GM18502 (cell line): ENCODE measurements at regions not wholly inside any gene's neighbourhood (a gene's known extent, or its start where the extent isn't known, plus 50 kb on each side); places are given as distances from the start of the nearest gene placed in this dataset.

Experiments
- ATAC-seq: cut with Tn5 transposase; IDR thresholded peaks from one replicate; pipeline ENCODE4 v1.9.1; 2021; ENCODE audit warnings: mild to moderate bottlenecking; ENCODE audit not compliant: unreplicated experiment, poor library complexity

DNA sequence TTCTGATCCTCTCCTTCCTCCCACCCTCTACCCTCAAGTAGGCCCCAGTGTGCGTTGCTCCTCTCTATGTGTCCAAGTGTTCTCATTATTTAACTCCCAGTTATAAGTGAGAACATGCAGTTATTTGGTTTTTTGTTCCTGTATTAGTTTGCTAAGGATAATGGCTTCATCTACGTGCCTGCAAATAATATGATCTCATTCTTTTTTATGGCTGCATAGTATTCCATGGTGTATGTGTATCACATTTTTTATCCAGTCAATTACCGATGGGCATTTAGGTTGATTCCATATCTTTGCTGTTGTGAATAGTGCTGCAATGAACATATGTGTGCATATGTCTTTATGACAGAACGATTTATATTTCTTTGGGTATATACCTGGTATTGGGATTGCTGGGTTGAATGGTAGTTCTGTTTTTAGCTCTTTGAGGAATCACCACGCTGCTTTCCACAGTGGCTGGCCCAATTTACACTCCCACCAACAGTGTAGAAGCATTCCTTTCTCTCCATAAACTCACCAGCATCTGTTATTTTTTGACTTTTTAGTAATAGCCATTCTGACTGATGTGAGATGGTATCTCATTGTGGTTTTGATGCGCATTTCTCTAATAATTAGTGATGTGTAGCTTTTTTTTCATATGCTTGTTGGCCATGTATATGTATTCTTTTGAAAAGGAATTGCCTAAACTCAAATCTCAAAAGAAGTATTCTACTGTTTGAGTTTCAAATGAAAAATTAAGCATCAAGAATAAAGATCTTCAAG lies 116.9 kb downstream of the ETS2 start:
- no peak for ATAC-seq

DNA sequence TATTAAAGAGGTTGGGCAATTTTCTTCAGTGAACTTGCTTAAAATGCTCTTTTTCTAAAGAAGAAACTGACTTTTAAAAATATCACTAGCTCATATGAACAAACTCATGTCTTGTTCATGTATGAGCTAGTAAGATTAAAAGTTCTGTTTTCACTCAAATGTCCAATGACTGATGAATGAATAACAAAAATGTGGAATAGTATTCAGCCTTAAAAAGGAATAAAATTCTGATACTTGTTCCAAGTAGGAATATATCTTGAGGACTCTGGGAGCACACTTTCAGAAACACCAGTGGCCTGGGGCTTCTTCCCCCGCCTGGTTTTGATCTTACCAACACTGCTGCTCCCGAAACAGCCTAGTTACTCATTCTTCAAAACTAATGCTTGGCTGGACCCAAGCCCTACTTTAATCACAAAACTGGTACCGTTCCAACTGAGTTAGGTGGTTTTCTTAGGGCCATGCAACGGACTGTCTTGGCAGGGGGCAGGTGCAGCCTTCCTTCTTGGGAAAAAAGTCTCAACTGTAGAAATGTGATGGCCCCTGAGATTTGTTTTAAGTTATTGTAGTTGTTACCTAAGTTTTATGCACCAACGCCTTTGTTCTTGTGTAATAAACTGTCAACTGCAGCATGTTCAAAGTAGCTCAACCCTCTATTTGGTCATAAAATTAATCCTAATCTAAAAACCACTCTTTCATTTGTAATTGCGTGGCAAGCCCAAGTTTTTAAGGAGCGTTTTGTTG lies 116.0 kb downstream of the ETS2 start:
- ATAC-seq = no peak

DNA sequence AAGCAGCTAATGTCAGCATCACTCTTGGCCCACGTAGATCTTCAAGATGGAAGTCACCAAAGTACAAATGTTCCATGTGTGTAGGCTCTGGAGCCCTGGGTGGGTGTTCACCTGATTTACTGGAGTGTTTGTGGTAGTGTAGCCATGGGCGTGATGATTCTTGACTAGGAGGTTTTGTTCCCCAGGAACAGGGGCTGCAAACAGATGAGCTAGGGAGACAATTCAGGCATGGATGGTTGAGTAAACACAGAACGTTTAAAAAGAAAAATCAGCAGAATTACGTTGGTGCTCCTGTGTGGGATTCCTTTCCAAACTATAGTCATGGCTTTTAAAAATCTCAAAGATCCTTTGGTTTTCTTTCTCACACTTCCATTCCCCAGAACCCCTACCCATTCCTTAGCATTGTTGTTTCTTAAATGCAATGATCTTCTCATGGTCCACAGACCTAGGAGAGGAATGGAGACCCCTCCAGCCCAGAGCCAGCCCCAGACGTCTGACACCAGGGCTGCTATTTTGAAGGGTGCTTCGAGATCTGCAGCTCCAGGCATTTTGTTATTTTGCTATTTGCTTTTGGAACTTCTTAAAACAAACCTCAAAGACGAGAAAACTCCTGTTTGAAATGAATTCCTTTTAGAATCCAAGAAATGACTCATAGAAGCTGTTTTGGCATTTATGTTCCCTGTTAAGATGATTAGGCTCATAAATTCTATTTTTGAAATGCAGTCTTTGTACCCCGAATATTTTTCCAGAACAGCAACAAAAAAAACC lies 115.1 kb downstream of the ETS2 start:
- ATAC-seq = no peak

DNA sequence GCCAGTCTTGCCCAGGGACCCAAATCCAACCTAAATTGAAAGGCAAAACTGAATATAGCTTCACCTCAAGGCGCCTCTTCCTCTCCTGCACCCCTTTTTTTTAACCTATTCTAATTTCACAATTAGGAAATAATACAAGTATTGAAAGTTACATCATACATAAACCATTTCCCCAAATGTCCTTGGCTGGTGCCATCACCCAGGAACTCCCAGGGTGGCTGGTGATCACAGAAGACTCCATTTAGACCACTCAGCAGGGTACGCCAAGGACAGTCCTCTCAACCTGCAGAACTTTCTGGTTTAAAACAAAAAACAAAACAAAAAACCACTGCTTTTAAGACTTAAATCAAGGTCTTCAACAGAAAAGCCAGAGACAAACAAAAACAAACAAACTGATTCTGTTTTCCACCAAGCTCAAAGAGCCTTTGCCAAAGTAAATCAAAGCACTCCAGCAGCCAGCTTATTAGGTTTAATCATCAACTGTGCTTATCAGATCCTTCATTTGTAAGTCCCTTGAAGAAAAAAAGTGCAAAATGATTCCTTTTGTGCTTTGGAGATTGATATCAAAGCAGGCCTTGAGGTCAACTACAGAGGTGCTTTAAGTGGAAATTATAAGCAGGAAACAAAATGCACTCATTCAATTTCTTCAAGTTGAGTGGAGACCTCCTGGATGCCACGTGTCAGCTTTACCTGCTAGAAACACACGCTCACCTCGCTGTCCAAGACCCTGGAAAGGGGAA lies 113.0 kb downstream of the ETS2 start:
- no peak for ATAC-seq

DNA sequence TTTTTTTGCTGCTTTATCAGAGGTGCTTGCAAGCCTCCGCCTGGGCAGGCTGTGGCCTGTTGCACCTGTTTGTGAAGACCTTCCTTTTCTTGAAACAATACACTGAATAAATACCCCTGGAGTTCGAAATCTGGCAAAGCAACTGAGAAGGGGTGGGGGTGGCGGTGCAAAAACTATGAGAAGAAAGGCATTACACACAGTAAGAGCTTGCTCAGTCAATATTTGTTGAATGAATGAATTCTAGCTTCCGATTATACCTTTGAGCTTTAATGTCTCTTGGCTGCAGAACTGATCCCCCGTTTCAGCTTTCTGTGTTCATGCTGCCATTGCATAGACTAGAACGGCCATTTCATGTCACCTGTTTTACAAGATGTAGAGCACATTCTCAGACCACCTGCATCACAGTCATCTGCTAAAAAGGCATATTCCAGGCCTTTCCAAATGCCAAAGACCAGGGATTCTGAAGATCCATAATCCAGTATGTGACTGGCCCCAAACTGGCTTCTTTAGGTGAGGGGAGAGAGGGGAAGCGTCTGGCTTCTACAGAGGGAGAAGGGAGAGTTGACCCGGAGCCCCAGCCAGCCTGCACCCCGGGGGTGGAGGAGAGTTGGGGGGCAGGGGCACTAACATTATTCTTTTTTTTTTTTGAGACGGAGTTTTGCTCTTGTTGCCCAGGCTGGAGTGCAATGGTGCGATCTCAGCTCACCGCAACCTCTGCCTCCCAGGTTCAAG lies 111.5 kb downstream of the ETS2 start:
- no peak for ATAC-seq

DNA sequence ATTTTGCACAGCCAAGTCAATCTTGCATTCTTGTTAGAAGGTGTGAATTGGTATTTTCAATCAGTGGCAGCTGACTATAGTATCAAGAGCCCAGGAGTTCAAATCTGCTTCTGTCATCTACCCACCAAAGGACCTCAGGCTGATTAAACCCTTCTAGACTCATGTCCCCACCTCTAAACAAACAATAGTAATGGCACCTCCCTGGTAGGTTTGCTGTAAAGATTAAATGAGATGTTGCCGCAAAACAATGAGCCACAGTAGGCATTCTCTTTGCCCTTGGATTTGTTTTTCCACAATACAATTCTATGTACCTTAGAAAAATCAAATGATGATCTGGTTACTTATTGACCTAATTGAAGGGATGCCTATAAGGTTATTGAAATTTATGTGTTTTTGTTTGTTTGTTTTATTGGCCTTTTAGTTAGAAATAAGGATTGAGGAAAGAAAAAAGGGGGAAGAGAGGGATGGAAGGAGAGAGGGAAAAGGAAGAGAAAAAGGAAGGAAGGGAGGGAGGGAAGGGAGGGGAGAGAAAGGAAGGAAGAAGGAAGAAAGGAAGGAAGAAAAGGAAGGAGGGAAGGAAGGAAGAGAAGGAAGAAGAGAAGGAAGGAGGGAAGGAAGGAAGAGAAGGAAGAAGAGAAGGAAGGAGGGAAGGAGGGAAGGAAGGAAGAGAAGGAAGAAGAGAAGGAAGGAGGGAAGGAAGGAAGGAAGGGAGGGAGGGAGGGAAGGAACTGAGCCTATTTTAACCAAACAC lies 110.7 kb downstream of the ETS2 start:
- ATAC-seq = no peak

DNA sequence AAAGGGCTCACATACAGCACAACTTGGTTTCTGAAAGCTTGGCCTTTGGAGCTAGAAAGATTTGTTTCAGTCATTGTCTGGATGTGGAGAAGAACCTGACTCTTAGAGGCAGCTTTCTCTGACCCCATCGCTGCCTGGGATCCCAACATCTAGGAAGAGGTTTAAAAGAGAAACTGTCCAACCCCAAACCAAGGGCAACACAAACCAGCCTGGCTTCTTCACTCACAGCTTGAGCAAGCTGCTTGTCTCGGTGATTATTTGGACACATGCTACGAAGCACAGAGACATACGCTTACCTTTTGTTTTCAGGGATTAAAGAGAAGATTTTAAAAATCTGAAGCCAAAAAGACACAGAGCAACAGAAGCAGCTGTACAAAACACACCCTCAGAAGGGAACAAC lies 109.8 kb downstream of the ETS2 start:
- ATAC-seq = no peak

DNA sequence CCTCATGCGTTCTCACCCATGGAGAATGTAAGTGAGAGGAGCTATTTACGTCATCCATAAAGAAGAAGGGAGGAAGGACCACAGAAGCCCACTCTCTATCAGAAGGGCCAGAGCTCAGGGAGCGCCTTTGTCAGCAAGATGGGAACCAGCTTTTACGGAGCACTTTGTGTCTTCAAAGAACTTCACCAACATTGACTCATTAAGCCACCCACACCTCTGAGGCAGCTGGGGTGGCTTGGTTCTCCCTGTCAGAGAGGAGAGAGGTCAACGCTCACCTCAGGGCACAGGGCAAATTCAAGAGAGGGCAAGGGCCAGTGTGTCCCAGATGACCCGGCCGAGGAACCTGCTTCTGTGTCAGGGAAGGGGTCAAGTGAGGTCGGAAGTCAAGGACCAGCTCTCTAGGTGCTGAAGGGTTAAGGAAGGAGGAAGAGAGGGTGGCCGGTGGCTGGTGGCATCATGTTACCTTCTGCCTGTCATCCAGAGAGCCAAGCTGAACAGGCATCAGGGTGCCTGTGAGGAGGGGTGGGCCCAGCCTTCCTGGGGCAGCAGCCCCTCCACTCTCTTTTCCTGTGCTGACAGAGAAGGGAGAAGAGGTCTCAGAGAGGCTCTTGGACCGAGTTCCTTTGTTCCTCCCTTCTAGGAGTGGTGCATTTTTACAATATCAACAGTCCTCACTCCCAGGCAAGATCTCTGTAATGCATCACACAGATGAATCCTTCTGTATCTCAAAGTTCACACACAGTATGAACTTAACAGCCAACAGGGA lies 109.0 kb downstream of the ETS2 start:
- ATAC-seq = no peak

DNA sequence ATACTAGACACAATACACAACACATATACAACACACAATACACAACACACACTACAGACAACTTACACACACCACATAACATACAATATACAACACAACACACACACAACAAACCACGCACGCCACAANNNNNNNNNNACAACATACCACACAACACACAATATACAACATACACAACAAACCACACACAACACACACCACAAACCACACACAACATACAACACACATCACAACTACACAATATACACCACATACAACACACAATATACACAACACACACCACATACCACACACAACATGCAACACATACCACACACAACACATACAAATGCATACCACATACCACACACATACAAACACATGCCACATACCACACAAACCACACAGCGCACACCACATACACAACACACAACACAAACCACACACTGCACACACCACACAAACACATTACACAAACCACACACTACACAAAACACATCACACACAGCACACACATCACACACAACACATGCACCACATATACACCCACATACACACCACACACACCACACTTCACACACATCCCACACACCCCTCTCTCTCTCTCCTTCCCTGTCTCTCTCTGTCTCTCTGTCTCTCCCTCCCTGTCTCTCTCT lies 108.3 kb downstream of the ETS2 start:
- no peak for ATAC-seq

DNA sequence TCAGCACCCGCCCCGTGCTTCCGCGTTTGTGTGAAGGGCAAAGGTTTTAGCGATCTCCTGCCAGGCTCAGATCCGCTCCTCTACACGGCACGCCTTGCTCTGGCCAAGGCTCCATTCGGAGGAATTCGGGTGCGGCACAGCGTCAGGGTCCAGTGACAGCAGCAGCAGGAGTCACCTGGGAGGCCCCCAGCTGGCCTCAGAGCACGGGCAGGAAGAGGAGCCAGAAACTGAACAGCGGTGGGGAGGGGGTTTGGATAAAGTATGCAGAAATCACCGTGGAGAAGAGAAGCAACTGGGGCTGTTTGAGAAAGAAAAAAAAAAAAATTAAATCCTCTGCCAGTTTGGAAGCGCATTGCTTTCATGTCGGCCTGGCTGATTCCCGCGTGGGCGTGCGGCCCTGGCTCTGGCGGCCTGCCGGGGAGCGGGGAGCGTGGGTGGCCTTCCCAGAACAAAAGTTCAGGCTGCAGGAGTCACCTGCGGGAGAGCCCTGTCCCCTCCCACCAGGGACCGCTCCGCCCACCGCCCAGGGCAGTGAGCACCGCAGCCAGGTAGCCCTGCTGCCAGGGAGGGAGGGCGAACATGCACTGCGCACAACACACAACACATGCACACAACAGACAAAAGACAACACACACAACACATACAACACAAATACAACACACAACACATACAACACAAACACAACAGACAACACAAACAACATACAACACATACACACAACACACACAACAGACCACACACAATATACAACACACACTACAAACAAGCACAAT lies 107.6 kb downstream of the ETS2 start:
- ATAC-seq = no peak

DNA sequence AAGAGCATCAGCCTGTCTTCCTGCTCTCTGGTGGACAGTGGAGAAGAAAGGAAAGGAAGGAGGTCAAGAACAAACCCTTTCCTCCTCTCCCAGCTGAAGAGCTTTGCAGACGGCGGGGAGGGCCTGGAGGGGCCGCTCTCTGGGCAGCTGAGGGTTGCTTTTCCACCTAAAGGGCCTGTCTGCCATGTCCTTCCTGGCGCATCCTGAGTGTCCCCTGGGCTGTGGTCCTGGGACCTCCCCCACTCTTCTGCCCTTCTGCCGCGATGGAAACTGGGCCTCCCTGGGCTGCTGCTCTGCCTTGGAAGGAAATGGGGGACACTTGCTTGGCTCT lies 107.0 kb downstream of the ETS2 start:
- ATAC-seq = no peak

DNA sequence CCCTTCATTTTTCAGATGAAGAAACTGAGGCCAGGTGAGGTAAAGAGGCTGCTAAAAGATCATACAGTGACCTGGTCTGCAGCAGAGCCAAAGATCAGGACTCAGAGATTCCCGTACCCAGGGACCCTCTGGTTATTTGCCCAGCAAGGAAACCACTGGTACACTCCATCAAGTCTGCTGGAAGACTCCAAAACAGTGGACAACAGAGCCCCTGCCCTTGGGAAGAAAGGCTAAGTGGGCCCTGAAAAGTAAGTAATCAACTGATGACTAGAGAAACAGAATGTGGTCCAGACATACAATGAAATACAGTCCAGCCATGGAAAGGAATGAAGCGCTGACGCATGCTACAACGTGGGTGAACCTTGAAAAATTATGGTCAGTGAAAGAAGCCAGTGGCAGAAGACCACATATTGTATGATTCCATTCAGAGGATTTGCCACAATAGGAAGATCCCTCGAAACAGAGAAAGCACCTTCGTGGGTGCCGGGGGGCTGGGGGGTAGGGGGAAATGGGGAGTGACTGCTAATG lies 106.4 kb downstream of the ETS2 start:
- no peak for ATAC-seq

DNA sequence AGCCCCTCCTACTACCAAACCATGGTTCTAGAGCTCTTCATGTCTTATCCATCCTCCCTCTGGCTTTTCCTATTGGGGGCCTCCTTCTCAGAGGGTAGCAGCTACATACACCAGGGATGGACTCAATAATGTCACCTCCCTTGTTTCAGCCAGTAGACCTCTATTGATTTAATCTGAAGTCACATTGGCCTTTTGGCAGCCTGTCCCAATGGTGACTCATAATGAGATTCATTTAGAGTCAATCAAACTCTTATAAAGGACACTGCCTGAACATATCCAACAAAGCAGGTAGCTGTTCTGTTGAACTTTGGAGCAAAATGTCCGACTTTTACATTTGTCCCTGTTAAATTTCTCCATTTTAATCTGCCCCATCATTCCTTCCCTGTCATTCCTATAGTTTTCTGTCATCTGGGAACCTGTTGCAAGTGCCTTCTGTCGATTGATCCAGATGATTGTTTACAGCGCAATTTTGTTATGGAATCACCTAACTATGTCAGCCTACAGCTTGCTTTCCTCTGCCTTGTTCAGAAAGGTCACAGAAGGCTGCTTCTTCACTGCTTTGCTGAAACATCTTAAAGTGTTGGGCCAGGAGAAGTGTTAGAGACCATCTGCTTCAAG lies 105.9 kb downstream of the ETS2 start:
- ATAC-seq = no peak

DNA sequence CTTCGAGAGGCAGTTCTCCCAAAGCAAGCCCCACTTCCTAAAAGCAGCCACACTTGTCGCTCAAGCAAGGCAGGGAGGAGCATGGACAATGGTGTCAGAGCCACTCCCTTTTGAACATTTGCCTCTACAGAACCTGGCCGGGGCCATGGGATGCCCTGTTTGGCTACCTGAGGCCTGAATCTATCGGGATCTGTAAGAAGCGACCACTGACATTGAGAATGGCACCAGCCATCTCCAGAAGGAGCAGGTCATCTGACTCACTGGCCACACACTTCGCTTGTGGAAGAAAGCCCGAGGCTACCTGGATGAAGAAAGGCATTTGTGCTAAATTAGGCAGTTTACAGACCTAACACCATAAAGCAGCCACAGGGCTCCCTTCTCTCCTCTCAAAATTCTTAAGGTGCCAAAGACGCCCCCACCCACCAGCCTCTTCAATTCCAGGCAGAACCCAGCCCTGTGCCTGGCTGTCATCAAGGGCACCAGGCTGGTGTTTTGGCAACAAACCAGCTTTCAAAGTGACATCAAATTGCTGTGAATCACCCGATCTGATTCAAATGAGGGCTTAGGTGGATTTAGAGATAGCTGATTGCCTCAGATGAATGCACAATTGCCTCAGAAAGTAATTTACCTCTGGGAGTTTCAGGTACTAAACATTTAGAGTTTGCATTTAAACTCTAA lies 104.8 kb downstream of the ETS2 start:
- ATAC-seq = no peak

DNA sequence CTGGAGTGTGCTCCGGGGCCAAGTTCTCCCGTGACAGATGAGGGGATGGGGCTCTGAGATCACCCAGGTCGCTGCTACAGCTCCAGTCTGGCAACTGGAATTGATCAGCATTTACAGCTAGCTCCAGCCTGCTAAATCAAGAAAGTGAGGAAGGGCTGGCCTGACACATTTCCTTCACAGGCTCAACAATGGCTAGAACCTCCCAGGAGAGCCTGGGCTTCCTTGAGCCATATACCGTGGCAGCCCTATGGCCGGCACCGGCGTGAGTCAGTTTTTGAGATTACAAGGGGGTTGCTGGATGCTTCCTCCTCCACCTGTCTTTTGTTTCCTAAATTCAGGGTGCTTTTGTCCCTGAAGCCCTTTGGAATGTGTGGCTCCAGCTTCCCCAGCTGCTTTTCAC lies 104.2 kb downstream of the ETS2 start:
- no peak for ATAC-seq

DNA sequence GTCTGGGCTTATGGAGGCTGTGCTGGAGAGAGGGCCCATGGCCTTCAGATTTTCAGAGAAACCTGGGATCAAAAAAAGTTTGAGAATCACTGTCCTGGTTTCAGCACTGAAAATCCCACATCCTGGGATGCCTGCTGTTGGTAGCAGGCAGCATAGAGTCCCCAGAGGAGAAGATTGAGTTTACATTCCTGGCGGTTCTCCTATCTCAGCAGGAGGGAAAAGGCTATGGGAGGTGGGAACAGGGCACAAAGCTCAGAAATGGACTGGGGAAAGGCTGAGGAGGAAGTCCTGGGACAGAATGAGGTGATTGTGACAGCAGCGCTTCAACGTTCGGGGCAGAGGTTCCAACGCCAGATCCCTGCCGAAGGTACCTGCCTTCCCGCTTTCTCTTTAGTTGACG lies 103.4 kb downstream of the ETS2 start:
- ATAC-seq = no peak
